CD14-positive monocyte (primary cell): ENCODE measurements at regions not wholly inside any gene's neighbourhood (a gene's known extent, or its start where the extent isn't known, plus 50 kb on each side); places are given as distances from the start of the nearest gene placed in this dataset.

ENCODE experiments used
- DNase-seq, 3 donors: peaks; one replicate each; pipeline ENCODE4 v3.0.0-alpha.2; 2011 to 2022
- H2AFZ ChIP-seq: 2 replicates; pipeline ENCODE4 v1.6.0; 2012; ENCODE audit warnings: mild to moderate bottlenecking, low read depth, low read length, inconsistent platforms; ENCODE audit not compliant: insufficient read depth, poor library complexity, severe bottlenecking
- H3K27ac ChIP-seq, 2 donors: 1 replicate in 1 of 2; 2 replicates in 1 of 2; pipeline ENCODE4 v1.5.1; 2012 to 2013; ENCODE audit warnings: low read length in 2 of 2, control low read depth in 1 of 2, inconsistent platforms in 1 of 2, low read depth in 1 of 2, mild to moderate bottlenecking in 1 of 2
- H3K27me3 ChIP-seq, 2 donors: one replicate each; pipeline versions ENCODE4 v1.6.0 to v1.6.1; 2011 to 2013; ENCODE audit warnings: low read length in 2 of 2; ENCODE audit not compliant: control insufficient read depth in 2 of 2, insufficient read depth in 2 of 2
- H3K36me3 ChIP-seq, 2 donors: replicated peaks in 1 of 2; 1 replicate in 1 of 2; 2 replicates in 1 of 2; pipeline versions ENCODE4 v1.5.1 to v1.6.1; 2012 to 2013; ENCODE audit warnings: low read length in 2 of 2, control low read depth in 1 of 2, inconsistent platforms in 1 of 2, mild to moderate bottlenecking in 1 of 2; ENCODE audit not compliant: insufficient read depth in 2 of 2, control insufficient read depth in 1 of 2
- H3K4me1 ChIP-seq, 2 donors: 1 replicate in 1 of 2; 2 replicates in 1 of 2; pipeline versions ENCODE4 v1.5.1 to v1.6.1; 2012 to 2013; ENCODE audit warnings: low read length in 2 of 2, control low read depth in 1 of 2, inconsistent platforms in 1 of 2, mild to moderate bottlenecking in 1 of 2, moderate library complexity in 1 of 2; ENCODE audit not compliant: insufficient read depth in 2 of 2, control insufficient read depth in 1 of 2
- H3K4me2 ChIP-seq: replicated peaks from 2 replicates; pipeline ENCODE3; 2012; ENCODE audit warnings: low read length, moderate library complexity, mild to moderate bottlenecking; ENCODE audit not compliant: poor library complexity, severe bottlenecking; ENCODE audit errors: extremely low read depth
- H3K4me3 ChIP-seq, 3 experiments: fragments of 200-600 bp in 1 of 3; sonication (generic) in 1 of 3; replicated peaks in 1 of 3; 1 replicate in 2 of 3; 2 replicates in 1 of 3; pipeline ENCODE4 v1.5.1; 2011 to 2013; ENCODE audit warnings: low read length in 3 of 3, mild to moderate bottlenecking in 3 of 3, control low read depth in 2 of 3, low read depth in 2 of 3, inconsistent platforms in 1 of 3, moderate library complexity in 1 of 3
- H3K79me2 ChIP-seq: 2 replicates; pipeline ENCODE4 v1.6.0; 2012; ENCODE audit warnings: mild to moderate bottlenecking, control low read depth, inconsistent platforms, low read length, moderate library complexity; ENCODE audit not compliant: insufficient read depth
- H3K9ac ChIP-seq: 2 replicates; pipeline ENCODE4 v1.6.0; 2017; ENCODE audit warnings: low read length, mild to moderate bottlenecking; ENCODE audit not compliant: insufficient read depth, poor library complexity, severe bottlenecking
- H3K9me3 ChIP-seq, 2 donors: replicated peaks in 1 of 2; 1 replicate in 1 of 2; 2 replicates in 1 of 2; pipeline versions ENCODE4 v1.5.1 to v1.6.1; 2012 to 2013; ENCODE audit warnings: low read length in 2 of 2, control low read depth in 1 of 2; ENCODE audit not compliant: control insufficient read depth in 1 of 2, insufficient read depth in 1 of 2
- H4K20me1 ChIP-seq: 2 replicates; pipeline ENCODE4 v1.6.0; 2012; ENCODE audit warnings: mild to moderate bottlenecking, low read length, control low read depth, moderate library complexity; ENCODE audit not compliant: insufficient read depth
- H3K27ac Mint-ChIP-seq, 7 donors: one replicate each; pipeline ENCODE4 v1.8.0; 2020; ENCODE audit warnings: mild to moderate bottlenecking in 7 of 7, mixed read lengths in 7 of 7, moderate library complexity in 6 of 7, inconsistent platforms in 2 of 7
- H3K27me3 Mint-ChIP-seq, 3 donors: one replicate each; pipeline ENCODE4 v1.8.0; 2021 to 2022; ENCODE audit warnings: low read depth in 3 of 3, mild to moderate bottlenecking in 3 of 3, mixed read lengths in 3 of 3, moderate library complexity in 3 of 3, inconsistent platforms in 1 of 3
- H3K36me3 Mint-ChIP-seq, 2 donors: one replicate each; pipeline ENCODE4 v1.8.0; 2020; ENCODE audit warnings: mixed read lengths in 2 of 2, inconsistent platforms in 1 of 2, mild to moderate bottlenecking in 1 of 2
- H3K4me1 Mint-ChIP-seq: one replicate; pipeline ENCODE4 v1.8.0; 2020; ENCODE audit warnings: mild to moderate bottlenecking, mixed read lengths
- H3K4me3 Mint-ChIP-seq, 2 donors: one replicate each; pipeline ENCODE4 v1.8.0; 2020; ENCODE audit warnings: mild to moderate bottlenecking in 2 of 2, mixed read lengths in 2 of 2, moderate library complexity in 1 of 2
- H3K9me3 Mint-ChIP-seq, 7 donors: one replicate each; pipeline ENCODE4 v1.8.0; 2020 to 2022; ENCODE audit warnings: mixed read lengths in 7 of 7, mild to moderate bottlenecking in 6 of 7, moderate library complexity in 6 of 7, inconsistent platforms in 2 of 7
- WGBS: methylation state at CpG from one replicate; pipeline ENCODE4 v1.1.5; 2013; ENCODE audit warnings: missing lambda C conversion rate; ENCODE audit not compliant: insufficient coverage; 5-methylcytosine and 5-hydroxymethylcytosine counted together
- intact Hi-C, 2 donors: fragments of 100-400 bp; cut with micrococcal nuclease; formaldehyde crosslinking; loops; one replicate each; pipeline versions ENCODE4 v1.15.0 to v1.15.1; 2023
- TF ChIP-seq, protein P1 (sequence below): fragments of 200-600 bp; IDR thresholded peaks from one replicate; pipeline ENCODE4 v1.8.0; 2022; ENCODE audit warnings: antibody characterized with exemption, mild to moderate bottlenecking

DNA sequence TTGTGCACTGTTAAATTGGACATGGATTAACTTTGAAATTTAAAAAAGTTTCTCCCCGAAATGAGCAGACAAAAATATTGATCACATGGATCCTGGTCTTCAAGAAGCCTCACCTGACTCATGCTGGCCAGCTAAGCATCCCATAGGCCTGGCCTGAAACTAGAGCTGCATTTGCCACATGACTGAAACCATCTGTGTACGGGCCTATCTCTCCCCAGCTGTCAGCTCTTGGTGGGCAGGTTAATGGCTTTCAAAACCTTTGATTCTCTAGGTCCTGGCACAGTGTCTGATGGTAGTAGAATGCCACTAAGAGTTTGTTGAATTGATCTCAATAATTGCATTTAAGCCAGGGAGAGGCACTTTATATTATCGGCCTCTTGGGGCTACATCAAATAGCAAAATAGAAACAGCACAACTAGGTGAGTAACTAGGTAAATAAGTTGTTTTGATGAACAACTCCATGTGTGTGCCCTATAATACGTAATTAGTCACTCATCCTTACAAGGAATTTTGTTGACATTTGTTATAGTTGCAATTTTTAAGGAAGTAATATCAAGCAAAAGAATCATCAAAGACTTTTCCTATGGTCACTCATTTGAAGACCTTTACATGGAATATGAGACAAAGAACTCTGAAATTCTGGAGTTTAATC lies 251.1 kb downstream of the SP3 start:
- Mint-ChIP-seq H3K4me3 (no peak overlapping the region), H3K27me3 (peaks cover 9 to 17% (median 11%) of the 10 kb centered on the region in 3 donors), H3K27ac (no peak overlapping the region), H3K36me3 (no peaks in the 10 kb centered on the region), H3K4me1 (no peaks in the 10 kb centered on the region), H3K9me3 (peaks cover 0 to 4% (median 0%) of the 10 kb centered on the region in 7 donors)
- no peak for DNase-seq
- Histone ChIP-seq H3K4me2 (no peak overlapping the region), H4K20me1 (no peaks in the 10 kb centered on the region), H3K27ac (no peak overlapping the region), H3K4me3 (no peak overlapping the region), H3K79me2 (no peaks in the 10 kb centered on the region), H2AFZ (no peak overlapping the region), H3K9ac (no peak overlapping the region), H3K27me3 (peaks cover 2 to 3% of the 10 kb centered on the region in 2 donors), H3K9me3 (no peaks in the 10 kb centered on the region), H3K36me3 (no peaks in the 10 kb centered on the region), H3K4me1 (no peaks in the 10 kb centered on the region)
- WGBS = 78% methylated on average over 1 of the region's 4 CpGs
- intact Hi-C loops = no loop called here
- TF ChIP-seq, protein P1, sequence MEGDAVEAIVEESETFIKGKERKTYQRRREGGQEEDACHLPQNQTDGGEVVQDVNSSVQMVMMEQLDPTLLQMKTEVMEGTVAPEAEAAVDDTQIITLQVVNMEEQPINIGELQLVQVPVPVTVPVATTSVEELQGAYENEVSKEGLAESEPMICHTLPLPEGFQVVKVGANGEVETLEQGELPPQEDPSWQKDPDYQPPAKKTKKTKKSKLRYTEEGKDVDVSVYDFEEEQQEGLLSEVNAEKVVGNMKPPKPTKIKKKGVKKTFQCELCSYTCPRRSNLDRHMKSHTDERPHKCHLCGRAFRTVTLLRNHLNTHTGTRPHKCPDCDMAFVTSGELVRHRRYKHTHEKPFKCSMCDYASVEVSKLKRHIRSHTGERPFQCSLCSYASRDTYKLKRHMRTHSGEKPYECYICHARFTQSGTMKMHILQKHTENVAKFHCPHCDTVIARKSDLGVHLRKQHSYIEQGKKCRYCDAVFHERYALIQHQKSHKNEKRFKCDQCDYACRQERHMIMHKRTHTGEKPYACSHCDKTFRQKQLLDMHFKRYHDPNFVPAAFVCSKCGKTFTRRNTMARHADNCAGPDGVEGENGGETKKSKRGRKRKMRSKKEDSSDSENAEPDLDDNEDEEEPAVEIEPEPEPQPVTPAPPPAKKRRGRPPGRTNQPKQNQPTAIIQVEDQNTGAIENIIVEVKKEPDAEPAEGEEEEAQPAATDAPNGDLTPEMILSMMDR = no peak

DNA sequence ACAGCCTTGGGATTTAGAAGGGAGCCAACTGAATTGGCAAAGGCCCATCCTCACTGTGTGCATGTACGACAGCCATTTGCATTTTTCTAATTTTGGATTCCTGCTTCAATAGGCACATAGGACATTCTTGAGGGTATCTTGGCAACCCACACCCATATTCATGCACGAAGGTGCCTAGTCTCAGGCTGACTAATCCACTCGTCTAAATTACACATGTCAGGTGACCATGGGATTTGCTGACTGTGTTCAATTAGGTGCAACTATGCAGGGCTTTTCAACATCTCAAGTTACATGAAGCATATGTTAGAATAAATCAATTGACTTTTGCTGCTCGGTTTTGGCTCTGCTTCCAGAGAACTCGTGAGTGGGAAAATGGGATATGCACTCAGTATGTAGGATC lies 249.7 kb downstream of the SP3 start:
- H3K27ac ChIP-seq = no peak overlapping the region
- Mint-ChIP-seq H3K9me3 (peaks cover 0 to 2% (median 0%) of the 10 kb centered on the region in 7 donors), H3K36me3 (no peaks in the 10 kb centered on the region), H3K4me1 (no peaks in the 10 kb centered on the region), H3K4me3 (no peak overlapping the region), H3K27me3 (peaks cover 9 to 15% (median 11%) of the 10 kb centered on the region in 3 donors), H3K27ac (no peak overlapping the region)
- no peaks in the 10 kb centered on the region for H3K79me2 ChIP-seq
- no peak overlapping the region for H3K4me3 ChIP-seq
- no peak overlapping the region for H2AFZ ChIP-seq
- no peaks in the 10 kb centered on the region for H3K36me3 ChIP-seq
- H3K9ac ChIP-seq = no peak overlapping the region
- peaks cover 2 to 3% of the 10 kb centered on the region in 2 donors for H3K27me3 ChIP-seq
- H3K4me1 ChIP-seq = no peaks in the 10 kb centered on the region
- TF ChIP-seq, protein P1 = no peak
- H4K20me1 ChIP-seq = no peaks in the 10 kb centered on the region
- 92% methylated on average over 3 of the region's 5 CpGs for WGBS
- H3K4me2 ChIP-seq = no peak overlapping the region
- no peak for DNase-seq
- no peaks in the 10 kb centered on the region for H3K9me3 ChIP-seq
- intact Hi-C loops = no loop called here
